Ramos (cell line): ENCODE measurements at regions not wholly inside any gene's neighbourhood (a gene's known extent, or its start where the extent isn't known, plus 50 kb on each side); places are given as distances from the start of the nearest gene placed in this dataset.

Experiments used
- in situ Hi-C: fragments of 300-500 bp; cut with MboI; formaldehyde crosslinking; loops from one replicate; pipeline ENCODE4 v1.14.3; 2022; ENCODE audit warnings: low sequenced_read_pairs; ENCODE audit not compliant: unreplicated experiment

GRCh38 chr6:113629256-113629655 is 227.9 kb upstream of the MARCKS start:
- in situ Hi-C loops: no loop called here

DNA sequence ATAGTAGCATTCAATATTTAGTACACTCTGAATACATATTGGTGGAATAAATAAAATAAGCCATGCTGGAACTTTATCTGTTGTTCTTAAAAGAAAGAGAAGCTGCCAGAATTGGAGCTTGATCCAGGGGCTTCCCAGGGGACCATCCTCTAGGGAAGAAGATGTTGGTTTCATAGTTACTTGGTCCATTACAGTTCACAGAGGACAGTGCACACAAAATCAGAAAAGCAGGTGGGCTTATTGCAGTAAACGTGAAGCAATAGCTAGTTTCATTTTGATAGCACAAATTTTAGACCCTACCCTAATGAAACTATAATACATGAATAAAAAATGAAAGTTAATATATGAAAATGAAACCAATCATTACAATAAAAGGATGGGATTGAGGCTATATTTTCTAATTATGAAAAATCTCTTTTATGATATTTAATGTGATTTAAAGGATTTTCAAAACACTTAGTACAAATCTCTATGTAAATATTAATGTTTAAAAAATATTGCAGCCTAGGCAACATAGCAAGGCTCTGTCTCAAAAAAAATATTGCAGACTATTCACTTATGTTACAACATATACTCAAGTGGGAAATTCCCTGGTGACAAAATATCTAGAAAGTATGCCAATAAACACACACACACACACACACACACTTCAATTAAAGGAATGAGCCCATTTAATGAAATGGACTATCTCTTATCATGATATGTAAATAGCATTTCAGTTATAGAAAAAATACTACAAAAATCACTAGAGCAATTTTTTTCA is 227.0 kb upstream of the MARCKS start:
- in situ Hi-C loops: no loop called here

GRCh38 chr6:113630738-113631535 is 226.2 kb upstream of the MARCKS start:
- in situ Hi-C loops: no loop called here

DNA sequence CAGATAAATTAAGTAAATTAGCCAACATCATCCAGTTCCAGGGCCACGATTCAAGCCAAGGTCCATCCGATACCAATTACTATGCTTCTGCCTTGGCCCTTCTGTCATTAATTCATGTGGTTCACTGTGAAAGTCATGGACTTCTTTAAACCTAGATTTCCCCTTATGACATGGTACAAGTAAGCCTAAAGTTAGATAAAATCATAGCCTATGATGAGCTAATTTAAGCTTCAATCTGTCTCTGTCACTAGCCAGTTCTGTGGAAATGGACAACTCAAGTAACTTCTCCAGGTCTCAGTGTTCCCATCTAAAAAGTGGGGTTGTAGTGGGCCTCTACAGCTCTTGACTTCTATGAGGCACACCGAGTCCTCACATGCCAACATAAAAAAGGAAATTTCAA is 225.5 kb upstream of the MARCKS start:
- in situ Hi-C loops: no loop called here

- in situ Hi-C loops: no loop called here
These were observed 224.8 kb upstream of the MARCKS start for GRCh38 chr6:113632220-113632864.

DNA sequence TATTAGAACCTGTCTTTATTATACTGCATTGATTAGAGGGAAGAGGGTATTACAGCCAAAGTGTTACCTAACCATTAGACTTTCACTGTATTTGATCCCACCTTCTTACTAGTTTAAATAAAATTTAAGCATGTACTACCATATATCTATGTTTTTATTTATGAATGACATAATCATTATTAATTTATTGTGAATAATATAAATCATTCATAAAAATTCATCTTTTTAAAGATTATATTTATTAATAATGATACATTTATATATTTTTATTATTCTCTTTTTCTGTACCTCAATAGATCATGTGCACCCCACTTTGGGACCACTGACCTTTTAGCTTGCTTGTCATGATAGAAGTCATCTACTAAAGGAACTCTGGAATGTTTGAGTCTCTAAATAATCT is 223.5 kb upstream of the MARCKS start:
- in situ Hi-C loops: no loop called here

GRCh38 chr6:113634352-113635163 is 222.6 kb upstream of the MARCKS start:
- in situ Hi-C loops: no loop called here

GRCh38 chr6:113635222-113635986 is 221.7 kb upstream of the MARCKS start:
- in situ Hi-C loops: no loop called here

DNA sequence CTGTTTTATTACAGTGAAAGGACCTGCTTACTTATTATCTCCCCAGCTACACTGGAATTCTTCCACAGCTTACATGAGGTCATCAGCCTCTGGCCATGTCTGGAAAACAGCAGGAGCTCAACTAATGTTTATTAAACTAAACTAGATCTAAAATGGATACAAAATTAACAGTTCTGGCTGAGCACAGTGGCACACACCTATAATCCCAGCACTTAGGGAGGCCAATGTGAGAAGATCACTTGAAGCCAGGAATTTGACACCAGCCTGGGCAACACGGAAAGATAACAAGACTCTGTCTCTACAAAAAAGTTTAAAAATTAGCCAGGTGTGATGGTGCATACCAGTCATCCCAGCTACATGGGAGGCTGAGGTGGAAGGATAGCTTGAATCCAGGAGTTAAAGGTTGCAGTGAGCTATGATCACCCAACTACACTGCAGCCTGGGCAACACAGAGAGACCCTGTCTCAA is 220.8 kb upstream of the MARCKS start:
- in situ Hi-C loops: no loop called here

DNA sequence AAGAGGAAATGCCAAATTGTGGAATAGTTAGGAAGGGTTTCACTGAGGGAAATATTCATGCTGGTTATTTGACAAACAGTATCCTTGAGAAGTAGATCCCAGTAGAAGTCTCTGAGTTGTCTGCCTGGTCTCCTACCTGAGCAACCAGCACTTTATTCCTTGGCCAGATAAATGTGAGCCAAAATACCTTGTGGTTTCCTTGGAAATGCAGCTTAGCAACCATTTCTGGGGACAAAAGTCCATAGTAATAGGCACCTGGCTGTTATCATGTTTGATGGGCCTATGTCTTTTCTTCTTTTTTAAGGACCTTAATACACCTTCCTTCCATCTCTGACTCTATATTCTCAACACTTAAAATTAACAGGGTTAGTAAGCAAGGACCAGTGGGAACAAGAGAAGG is 217.1 kb upstream of the MARCKS start:
- in situ Hi-C loops: no loop called here

DNA sequence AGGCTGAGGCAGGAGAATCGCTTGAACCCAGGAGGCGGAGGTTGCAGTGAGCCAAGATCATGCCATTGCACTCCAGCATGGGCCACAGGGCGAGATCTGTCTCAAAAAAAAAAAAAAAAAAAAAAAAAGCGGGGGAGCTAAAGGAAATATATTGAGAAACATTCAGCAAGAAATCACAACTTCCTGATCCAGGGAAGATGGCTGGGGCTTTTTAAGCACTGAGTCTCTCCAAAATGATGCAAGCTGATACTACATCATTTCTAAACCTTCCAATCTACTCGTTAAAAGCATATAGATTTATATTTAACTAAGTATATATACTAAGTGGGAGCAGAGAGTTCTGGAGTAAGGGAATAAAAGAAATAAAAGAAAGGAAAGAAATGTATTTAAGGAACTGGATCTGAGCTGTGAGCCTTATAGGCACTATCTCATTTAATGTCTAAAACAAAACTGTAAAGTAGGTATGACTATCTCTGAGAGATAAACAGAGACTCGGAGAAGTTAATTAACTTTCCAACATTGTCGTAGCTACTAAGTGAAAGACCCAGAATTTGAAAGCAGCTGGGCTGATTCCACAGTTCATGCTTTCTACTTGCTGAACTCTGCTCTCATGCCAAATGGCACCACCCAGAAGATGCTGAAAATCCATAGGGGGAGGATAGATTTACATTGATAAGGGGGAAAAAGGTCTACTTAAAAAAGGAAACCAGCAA is 215.0 kb upstream of the MARCKS start:
- in situ Hi-C loops: no loop called here

DNA sequence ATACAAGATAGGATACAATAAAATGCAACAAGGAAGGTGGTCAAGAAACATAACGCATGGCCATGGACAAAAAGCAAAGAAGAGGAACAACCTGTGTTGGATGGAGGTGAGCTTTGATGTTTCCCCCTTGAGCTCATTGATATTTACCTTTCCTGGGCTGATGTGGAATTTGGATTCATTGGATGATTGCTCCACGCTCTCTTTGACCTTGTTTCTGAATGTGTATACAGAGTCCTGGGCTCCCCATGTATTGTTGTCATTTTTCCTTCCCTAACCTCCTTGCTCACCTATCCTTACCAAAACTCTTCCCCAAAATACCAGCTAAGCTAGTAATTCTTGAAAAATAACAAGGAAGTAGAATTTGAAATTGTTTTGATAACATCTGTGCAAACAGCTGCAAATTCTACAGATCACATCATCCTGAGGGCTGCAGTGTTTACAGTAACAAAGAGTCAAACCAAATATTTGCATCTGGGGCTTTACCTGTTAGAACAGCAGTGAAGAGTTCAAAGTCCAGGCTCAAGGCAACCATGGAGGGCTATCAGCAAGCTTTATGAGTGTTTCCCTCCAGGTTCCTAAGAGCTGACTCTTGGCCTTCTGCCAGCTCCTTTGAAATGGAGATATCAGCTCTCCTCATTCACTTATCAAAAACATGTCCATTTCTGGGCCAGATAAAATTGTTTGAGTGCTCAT is 214.3 kb upstream of the MARCKS start:
- in situ Hi-C loops: no loop called here

- in situ Hi-C loops: no loop called here
These were observed 213.8 kb upstream of the MARCKS start for GRCh38 chr6:113643407-113643770.

- in situ Hi-C loops: no loop called here
These were observed 212.1 kb upstream of the MARCKS start for GRCh38 chr6:113644861-113645575.

DNA sequence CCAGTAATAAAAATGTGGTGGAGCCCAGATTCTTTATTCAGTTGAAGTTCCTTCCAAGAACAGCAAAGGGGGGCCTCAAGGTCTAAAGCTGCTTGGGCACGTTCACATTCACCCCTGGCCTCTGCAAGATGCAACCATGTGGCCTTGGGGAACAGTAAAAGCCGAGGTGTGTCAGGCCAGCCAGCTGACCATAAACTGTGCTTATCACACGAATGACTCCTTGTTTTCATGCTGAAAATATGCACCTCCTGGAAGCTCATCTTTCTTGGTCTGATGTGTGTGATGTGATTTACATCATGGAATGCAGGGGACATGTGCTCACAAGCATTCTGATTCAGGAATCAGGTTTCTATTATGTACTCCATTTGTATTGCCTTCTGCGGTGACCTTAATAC is 211.6 kb upstream of the MARCKS start:
- in situ Hi-C loops: no loop called here

DNA sequence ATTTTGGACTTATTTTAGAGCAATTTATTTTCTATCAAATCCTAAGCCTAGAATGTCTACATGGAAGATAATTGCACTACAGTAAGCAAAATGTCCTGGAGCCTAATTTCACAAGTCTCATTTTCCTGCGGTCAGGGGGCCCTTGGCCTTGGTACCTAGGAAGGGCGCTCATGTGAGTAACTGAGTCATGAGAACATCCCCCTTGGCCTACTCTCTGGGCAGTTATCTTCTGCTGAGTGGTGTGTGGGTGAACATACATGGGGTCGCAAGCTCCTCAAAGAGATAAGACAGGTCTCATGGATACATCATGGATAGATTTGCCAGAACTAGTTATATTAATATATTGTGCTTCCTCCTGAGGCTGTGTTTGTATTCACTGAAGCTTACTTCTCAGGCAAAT is 211.2 kb upstream of the MARCKS start:
- in situ Hi-C loops: no loop called here

DNA sequence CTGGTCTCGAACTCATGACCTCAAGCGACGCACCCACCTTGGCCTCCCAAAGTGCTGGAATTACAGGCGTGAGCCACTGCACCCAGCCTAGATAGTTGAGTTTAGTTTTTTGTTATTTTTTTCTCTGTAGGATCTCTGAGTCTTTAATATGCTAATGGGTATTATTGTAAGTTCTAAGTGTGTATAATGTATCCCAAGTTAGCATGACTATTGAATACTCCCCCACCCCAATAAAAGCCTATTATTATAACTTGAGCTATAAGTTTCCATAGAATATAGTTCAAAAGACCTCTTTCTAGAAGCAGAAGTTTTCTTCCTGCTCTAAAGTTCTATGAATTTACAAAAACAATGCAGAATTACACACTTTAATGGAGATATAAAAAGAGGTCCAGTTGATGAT is 210.4 kb upstream of the MARCKS start:
- in situ Hi-C loops: no loop called here
